HL-60 (cell line): ENCODE measurements at regions not wholly inside any gene's neighbourhood (a gene's known extent, or its start where the extent isn't known, plus 50 kb on each side); places are given as distances from the start of the nearest gene placed in this dataset.

Experiments
- DNase-seq, 2 experiments: peaks; one replicate each; pipeline ENCODE4 v3.0.0-alpha.2; 2010 to 2020; ENCODE audit warnings: low read depth in 1 of 2, low spot score in 1 of 2
- H3K27ac ChIP-seq: fragments of 250-450 bp; sonication (Bioruptor Pico); replicated peaks from 2 replicates; pipeline ENCODE4 v1.5.1; 2020; ENCODE audit warnings: mild to moderate bottlenecking, moderate library complexity
- H3K27me3 ChIP-seq: fragments of 250-450 bp; sonication (Bioruptor Pico); 2 replicates; pipeline ENCODE4 v1.5.1; 2021; ENCODE audit warnings: mild to moderate bottlenecking, moderate library complexity; ENCODE audit not compliant: insufficient read depth, poor library complexity, severe bottlenecking
- H3K4me3 ChIP-seq: replicated peaks from 2 replicates; pipeline ENCODE4 v1.5.1; 2011; ENCODE audit warnings: mild to moderate bottlenecking, control low read depth, low read length; ENCODE audit not compliant: insufficient read depth
- GABPA ChIP-seq: IDR thresholded peaks from 2 replicates; pipeline ENCODE4 v1.6.1; 2012; ENCODE audit warnings: low read depth
- POLR2AphosphoS5 ChIP-seq: IDR thresholded peaks from 2 replicates; pipeline ENCODE4 v1.6.1; 2012; ENCODE audit warnings: low read depth
- SPI1 ChIP-seq: IDR thresholded peaks from 2 replicates; pipeline ENCODE4 v1.6.1; 2012; ENCODE audit warnings: low read depth, mild to moderate bottlenecking, borderline replicate concordance
- TF ChIP-seq, protein P1 (sequence below): IDR thresholded peaks from 2 replicates; pipeline ENCODE4 v1.6.1; 2012; ENCODE audit warnings: low read depth; ENCODE audit not compliant: insufficient replicate concordance
- TF ChIP-seq, protein P2 (sequence below): IDR thresholded peaks from one replicate; pipeline ENCODE4 v1.5.1; 2011; ENCODE audit warnings: low read length, control low read depth, inconsistent platforms; ENCODE audit not compliant: insufficient read depth

DNA sequence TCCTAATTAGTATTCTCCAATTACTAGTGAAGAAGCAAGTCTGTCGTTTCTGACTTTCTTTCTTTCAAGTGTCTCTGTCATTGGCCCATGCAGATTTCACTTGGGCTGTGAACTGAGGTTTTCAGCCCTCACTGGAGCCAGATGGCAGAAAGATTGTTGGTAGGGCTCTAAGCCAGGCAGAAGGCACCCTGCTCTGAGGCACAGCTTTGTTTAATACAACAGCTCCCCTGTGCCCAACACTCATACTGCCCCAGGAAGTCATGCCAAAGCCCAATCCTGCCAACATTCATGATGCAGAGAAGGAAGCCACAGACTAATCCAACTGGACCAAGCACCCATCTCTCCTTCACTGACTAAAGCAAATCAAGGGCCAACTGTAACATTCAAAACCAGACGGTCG lies 117.1 kb upstream of the FRG1 start:
- TF ChIP-seq, protein P1, sequence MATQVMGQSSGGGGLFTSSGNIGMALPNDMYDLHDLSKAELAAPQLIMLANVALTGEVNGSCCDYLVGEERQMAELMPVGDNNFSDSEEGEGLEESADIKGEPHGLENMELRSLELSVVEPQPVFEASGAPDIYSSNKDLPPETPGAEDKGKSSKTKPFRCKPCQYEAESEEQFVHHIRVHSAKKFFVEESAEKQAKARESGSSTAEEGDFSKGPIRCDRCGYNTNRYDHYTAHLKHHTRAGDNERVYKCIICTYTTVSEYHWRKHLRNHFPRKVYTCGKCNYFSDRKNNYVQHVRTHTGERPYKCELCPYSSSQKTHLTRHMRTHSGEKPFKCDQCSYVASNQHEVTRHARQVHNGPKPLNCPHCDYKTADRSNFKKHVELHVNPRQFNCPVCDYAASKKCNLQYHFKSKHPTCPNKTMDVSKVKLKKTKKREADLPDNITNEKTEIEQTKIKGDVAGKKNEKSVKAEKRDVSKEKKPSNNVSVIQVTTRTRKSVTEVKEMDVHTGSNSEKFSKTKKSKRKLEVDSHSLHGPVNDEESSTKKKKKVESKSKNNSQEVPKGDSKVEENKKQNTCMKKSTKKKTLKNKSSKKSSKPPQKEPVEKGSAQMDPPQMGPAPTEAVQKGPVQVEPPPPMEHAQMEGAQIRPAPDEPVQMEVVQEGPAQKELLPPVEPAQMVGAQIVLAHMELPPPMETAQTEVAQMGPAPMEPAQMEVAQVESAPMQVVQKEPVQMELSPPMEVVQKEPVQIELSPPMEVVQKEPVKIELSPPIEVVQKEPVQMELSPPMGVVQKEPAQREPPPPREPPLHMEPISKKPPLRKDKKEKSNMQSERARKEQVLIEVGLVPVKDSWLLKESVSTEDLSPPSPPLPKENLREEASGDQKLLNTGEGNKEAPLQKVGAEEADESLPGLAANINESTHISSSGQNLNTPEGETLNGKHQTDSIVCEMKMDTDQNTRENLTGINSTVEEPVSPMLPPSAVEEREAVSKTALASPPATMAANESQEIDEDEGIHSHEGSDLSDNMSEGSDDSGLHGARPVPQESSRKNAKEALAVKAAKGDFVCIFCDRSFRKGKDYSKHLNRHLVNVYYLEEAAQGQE = no peak
- TF ChIP-seq, protein P2, sequence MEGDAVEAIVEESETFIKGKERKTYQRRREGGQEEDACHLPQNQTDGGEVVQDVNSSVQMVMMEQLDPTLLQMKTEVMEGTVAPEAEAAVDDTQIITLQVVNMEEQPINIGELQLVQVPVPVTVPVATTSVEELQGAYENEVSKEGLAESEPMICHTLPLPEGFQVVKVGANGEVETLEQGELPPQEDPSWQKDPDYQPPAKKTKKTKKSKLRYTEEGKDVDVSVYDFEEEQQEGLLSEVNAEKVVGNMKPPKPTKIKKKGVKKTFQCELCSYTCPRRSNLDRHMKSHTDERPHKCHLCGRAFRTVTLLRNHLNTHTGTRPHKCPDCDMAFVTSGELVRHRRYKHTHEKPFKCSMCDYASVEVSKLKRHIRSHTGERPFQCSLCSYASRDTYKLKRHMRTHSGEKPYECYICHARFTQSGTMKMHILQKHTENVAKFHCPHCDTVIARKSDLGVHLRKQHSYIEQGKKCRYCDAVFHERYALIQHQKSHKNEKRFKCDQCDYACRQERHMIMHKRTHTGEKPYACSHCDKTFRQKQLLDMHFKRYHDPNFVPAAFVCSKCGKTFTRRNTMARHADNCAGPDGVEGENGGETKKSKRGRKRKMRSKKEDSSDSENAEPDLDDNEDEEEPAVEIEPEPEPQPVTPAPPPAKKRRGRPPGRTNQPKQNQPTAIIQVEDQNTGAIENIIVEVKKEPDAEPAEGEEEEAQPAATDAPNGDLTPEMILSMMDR = no peak
- TF ChIP-seq GABPA = no peak
- no peak for TF ChIP-seq POLR2AphosphoS5
- no peak for TF ChIP-seq SPI1
- Histone ChIP-seq H3K4me3 (no peak overlapping the region), H3K27ac (no peak overlapping the region), H3K27me3 (no peaks in the 10 kb centered on the region)
- DNase-seq = no peak

DNA sequence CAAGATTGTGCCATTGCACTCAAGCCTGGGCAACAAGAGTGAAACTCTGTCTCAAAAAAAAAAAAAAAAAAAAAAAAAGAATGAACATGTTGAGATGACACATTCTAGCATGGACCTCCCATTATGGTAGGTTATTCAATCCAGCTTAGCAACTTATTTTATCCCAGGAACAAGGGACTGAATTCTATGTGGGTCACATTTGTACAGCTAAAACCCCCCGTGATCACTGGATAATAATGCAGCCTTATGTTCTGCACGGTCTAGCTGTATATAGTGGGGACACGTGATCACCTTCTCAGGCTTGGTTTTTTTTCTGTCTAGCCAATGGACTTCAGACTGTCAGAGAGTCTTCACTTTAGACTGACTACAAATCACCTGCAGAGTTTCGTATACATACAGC lies 115.2 kb upstream of the FRG1 start:
- no peak overlapping the region for H3K4me3 ChIP-seq
- no peak overlapping the region for H3K27ac ChIP-seq
- no peaks in the 10 kb centered on the region for H3K27me3 ChIP-seq
- TF ChIP-seq, protein P1 = no peak
- TF ChIP-seq, protein P2 = no peak
- no peak for DNase-seq

DNA sequence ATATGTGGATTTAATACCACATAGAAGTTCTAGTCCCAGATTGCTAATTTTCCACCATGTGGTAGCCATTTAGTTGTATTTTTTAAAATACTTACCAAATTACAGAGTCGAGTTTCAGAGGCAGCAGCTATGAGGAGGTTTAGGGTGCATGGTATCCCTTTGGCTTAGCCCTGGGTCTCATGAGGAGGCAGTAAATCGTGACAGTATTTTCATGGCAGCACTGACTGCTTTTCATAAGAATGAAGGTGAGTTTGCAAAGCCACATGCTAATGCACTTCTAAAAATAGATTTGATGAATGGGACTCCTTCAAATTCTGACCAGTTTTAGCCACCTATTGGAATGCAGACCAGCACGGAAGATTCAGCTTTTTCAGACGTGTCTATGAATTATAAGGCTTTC lies 114.0 kb upstream of the FRG1 start:
- H3K27ac ChIP-seq = no peak overlapping the region
- H3K4me3 ChIP-seq = no peak overlapping the region
- TF ChIP-seq, protein P2 = no peak
- TF ChIP-seq POLR2AphosphoS5 (no peak), GABPA (no peak), SPI1 (no peak)
- TF ChIP-seq, protein P1 = no peak
- no peak for DNase-seq
- H3K27me3 ChIP-seq = no peaks in the 10 kb centered on the region
